ENCODE measurements at regions not wholly inside any gene's neighbourhood (a gene's known extent, or its start where the extent isn't known, plus 50 kb on each side); places are given as distances from the start of the nearest gene placed in this dataset.
"Not testable (repeated sequence)": the region's sequence is repeated elsewhere in the genome, so short reads cannot be mapped to it uniquely, and the experiment has no call there.

- not testable (repeated sequence) for H3K9me3 ChIP-seq (replicated peaks; ENCODE audit: insufficient read depth, low read length); DNase-seq; H3K9ac ChIP-seq (ENCODE audit: low read length); H3K27ac ChIP-seq (ENCODE audit: low read length); H3K27me3 ChIP-seq (replicated peaks; ENCODE audit: insufficient read depth, low read length); H4K20me1 ChIP-seq (ENCODE audit: insufficient read depth, low read length); H3K36me3 ChIP-seq (replicated peaks; ENCODE audit: insufficient read depth, low read length); H3K4me1 ChIP-seq (ENCODE audit: low read length); H2AFZ ChIP-seq (ENCODE audit: low read length); H3K4me2 ChIP-seq (ENCODE audit: low read depth, low read length); H3F3A ChIP-seq (ENCODE audit: insufficient read depth, low read length); H3K4me3 ChIP-seq (ENCODE audit: low read length); H3K9me2 ChIP-seq (replicated peaks; ENCODE audit: insufficient read depth, low read length)
- peaks cover 65% of the 10 kb centered on the region for H3K79me2 ChIP-seq (ENCODE audit: low read length)
Observed at GRCh38 chr16:29602247-29602625, 60.8 kb upstream of the SPN start.

GRCh38 chr16:29602683-29603088, 60.4 kb upstream of the SPN start:
- not testable (repeated sequence) for H3K9me3 ChIP-seq (replicated peaks; ENCODE audit: insufficient read depth, low read length); H3K9me2 ChIP-seq (replicated peaks; ENCODE audit: insufficient read depth, low read length); H3K4me1 ChIP-seq (ENCODE audit: low read length); H2AFZ ChIP-seq (ENCODE audit: low read length); H3F3A ChIP-seq (ENCODE audit: insufficient read depth, low read length); H3K27ac ChIP-seq (ENCODE audit: low read length); H3K27me3 ChIP-seq (replicated peaks; ENCODE audit: insufficient read depth, low read length); H3K4me3 ChIP-seq (ENCODE audit: low read length); H3K9ac ChIP-seq (ENCODE audit: low read length); H3K36me3 ChIP-seq (replicated peaks; ENCODE audit: insufficient read depth, low read length); DNase-seq; H3K4me2 ChIP-seq (ENCODE audit: low read depth, low read length); H4K20me1 ChIP-seq (ENCODE audit: insufficient read depth, low read length)
- H3K79me2 ChIP-seq (ENCODE audit: low read length) = peaks cover 70% of the 10 kb centered on the region

- H3K27ac ChIP-seq (ENCODE audit: low read length); H3K4me3 ChIP-seq (ENCODE audit: low read length); H4K20me1 ChIP-seq (ENCODE audit: insufficient read depth, low read length); H3K27me3 ChIP-seq (replicated peaks; ENCODE audit: insufficient read depth, low read length); H3K9ac ChIP-seq (ENCODE audit: low read length); H3K4me1 ChIP-seq (ENCODE audit: low read length); H3K4me2 ChIP-seq (ENCODE audit: low read depth, low read length); H3K9me3 ChIP-seq (replicated peaks; ENCODE audit: insufficient read depth, low read length); H2AFZ ChIP-seq (ENCODE audit: low read length); H3K9me2 ChIP-seq (replicated peaks; ENCODE audit: insufficient read depth, low read length); DNase-seq; H3F3A ChIP-seq (ENCODE audit: insufficient read depth, low read length); H3K36me3 ChIP-seq (replicated peaks; ENCODE audit: insufficient read depth, low read length): not testable (repeated sequence)
- peaks cover 68% of the 10 kb centered on the region for H3K79me2 ChIP-seq (ENCODE audit: low read length)
Observed at GRCh38 chr16:29604631-29605549, 58.2 kb upstream of the SPN start.

GRCh38 chr16:29605593-29606205, 57.3 kb upstream of the SPN start:
- H3K27me3 ChIP-seq (replicated peaks; ENCODE audit: insufficient read depth, low read length); H4K20me1 ChIP-seq (ENCODE audit: insufficient read depth, low read length); H3K36me3 ChIP-seq (replicated peaks; ENCODE audit: insufficient read depth, low read length); DNase-seq; H3K4me2 ChIP-seq (ENCODE audit: low read depth, low read length); H3K27ac ChIP-seq (ENCODE audit: low read length); H3K9ac ChIP-seq (ENCODE audit: low read length); H3K4me3 ChIP-seq (ENCODE audit: low read length); H2AFZ ChIP-seq (ENCODE audit: low read length); H3K9me3 ChIP-seq (replicated peaks; ENCODE audit: insufficient read depth, low read length); H3F3A ChIP-seq (ENCODE audit: insufficient read depth, low read length); H3K4me1 ChIP-seq (ENCODE audit: low read length); H3K9me2 ChIP-seq (replicated peaks; ENCODE audit: insufficient read depth, low read length): not testable (repeated sequence)
- peaks cover 60% of the 10 kb centered on the region for H3K79me2 ChIP-seq (ENCODE audit: low read length)

- H3K4me3 ChIP-seq (ENCODE audit: low read length); H3K36me3 ChIP-seq (replicated peaks; ENCODE audit: insufficient read depth, low read length); H3K9me2 ChIP-seq (replicated peaks; ENCODE audit: insufficient read depth, low read length); DNase-seq; H3K9ac ChIP-seq (ENCODE audit: low read length); H3K9me3 ChIP-seq (replicated peaks; ENCODE audit: insufficient read depth, low read length); H3K27ac ChIP-seq (ENCODE audit: low read length); H3K4me1 ChIP-seq (ENCODE audit: low read length); H4K20me1 ChIP-seq (ENCODE audit: insufficient read depth, low read length); H2AFZ ChIP-seq (ENCODE audit: low read length); H3K27me3 ChIP-seq (replicated peaks; ENCODE audit: insufficient read depth, low read length); H3F3A ChIP-seq (ENCODE audit: insufficient read depth, low read length); H3K4me2 ChIP-seq (ENCODE audit: low read depth, low read length): not testable (repeated sequence)
- H3K79me2 ChIP-seq (ENCODE audit: low read length) = peaks cover 59% of the 10 kb centered on the region
Observed at GRCh38 chr16:29606669-29607427, 56.2 kb upstream of the SPN start.

GRCh38 chr16:29607428-29607823, 55.6 kb upstream of the SPN start:
- not testable (repeated sequence) for H3K9me3 ChIP-seq (replicated peaks; ENCODE audit: insufficient read depth, low read length); DNase-seq; H3K27ac ChIP-seq (ENCODE audit: low read length); H3K9me2 ChIP-seq (replicated peaks; ENCODE audit: insufficient read depth, low read length); H2AFZ ChIP-seq (ENCODE audit: low read length); H3F3A ChIP-seq (ENCODE audit: insufficient read depth, low read length); H3K4me3 ChIP-seq (ENCODE audit: low read length); H3K27me3 ChIP-seq (replicated peaks; ENCODE audit: insufficient read depth, low read length); H3K4me1 ChIP-seq (ENCODE audit: low read length); H3K36me3 ChIP-seq (replicated peaks; ENCODE audit: insufficient read depth, low read length); H3K4me2 ChIP-seq (ENCODE audit: low read depth, low read length); H4K20me1 ChIP-seq (ENCODE audit: insufficient read depth, low read length); H3K9ac ChIP-seq (ENCODE audit: low read length)
- H3K79me2 ChIP-seq (ENCODE audit: low read length) = peaks cover 54% of the 10 kb centered on the region

- H3K9me2 ChIP-seq (replicated peaks; ENCODE audit: insufficient read depth, low read length); H3K4me1 ChIP-seq (ENCODE audit: low read length); H3K36me3 ChIP-seq (replicated peaks; ENCODE audit: insufficient read depth, low read length); H3F3A ChIP-seq (ENCODE audit: insufficient read depth, low read length); H3K27me3 ChIP-seq (replicated peaks; ENCODE audit: insufficient read depth, low read length); H4K20me1 ChIP-seq (ENCODE audit: insufficient read depth, low read length); H3K9me3 ChIP-seq (replicated peaks; ENCODE audit: insufficient read depth, low read length): not testable (repeated sequence)
- peak overlapping the region; percentile 72; the same call in 1 of the 2 replicates for H2AFZ ChIP-seq (ENCODE audit: low read length)
- peak overlapping the region; percentile 58; the same call in 1 of the 2 replicates for H3K4me2 ChIP-seq (ENCODE audit: low read depth, low read length)
- H3K9ac ChIP-seq (ENCODE audit: low read length) = peak overlapping the region; percentile 78
- H3K4me3 ChIP-seq (ENCODE audit: low read length) = peak overlapping the region; percentile 87
- peak; percentile 15 for DNase-seq
- H3K79me2 ChIP-seq (ENCODE audit: low read length) = peaks cover 25% of the 10 kb centered on the region
- peak overlapping the region; percentile 31; the same call in 1 of the 2 replicates for H3K27ac ChIP-seq (ENCODE audit: low read length)
Observed at GRCh38 chr16:29612381-29613306, 50.4 kb upstream of the SPN start.
